ENCODE measurements at regions not wholly inside any gene's neighbourhood (a gene's known extent, or its start where the extent isn't known, plus 50 kb on each side); places are given as distances from the start of the nearest gene placed in this dataset.
A peak's percentile ranks its signal among the peaks of the same experiment; 100 is the strongest.

DNA sequence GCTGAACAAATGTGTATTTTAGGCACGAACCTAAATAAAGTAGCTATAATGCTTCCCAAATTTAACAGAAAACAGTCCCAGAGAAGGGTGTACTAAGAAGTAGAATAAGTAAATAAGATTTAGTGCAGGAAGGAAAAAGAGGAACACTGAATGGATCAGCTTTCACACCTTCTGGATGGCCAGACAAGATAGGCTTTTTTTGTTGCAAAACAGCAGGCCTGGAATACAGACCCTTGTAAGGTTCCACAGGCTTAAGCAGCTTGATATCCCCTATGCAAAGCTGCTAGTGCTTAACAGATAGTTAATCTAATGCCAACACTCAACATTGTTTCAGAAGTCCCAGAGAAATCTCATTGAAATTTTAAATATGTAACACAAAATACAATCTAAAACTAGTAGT is 328.1 kb upstream of the STEAP1 start:
- H4K91ac ChIP-seq (ENCODE audit: low read depth, low read length, poor library complexity) = no peak overlapping the region
- no peak overlapping the region for H3K14ac ChIP-seq (ENCODE audit: low read length)
- no peak overlapping the region for H3K18ac ChIP-seq (ENCODE audit: low read length)
- no peaks in the 10 kb centered on the region for H3K9me3 ChIP-seq (replicated peaks in 1 of 2; ENCODE audit: control insufficient read depth in 2 of 2, insufficient read depth in 1 of 2, low read depth in 1 of 2, low read length in 2 of 2)
- no peaks in the 10 kb centered on the region for H3K27me3 ChIP-seq (ENCODE audit: control insufficient read depth in 3 of 3, insufficient read depth in 3 of 3, low read depth in 1 of 3, low read length in 3 of 3)
- no peak overlapping the region for H2AFZ ChIP-seq (ENCODE audit: low read length)
- H2AK5ac ChIP-seq (ENCODE audit: low read depth, low read length) = no peak overlapping the region
- H2BK5ac ChIP-seq (ENCODE audit: low read length) = no peak overlapping the region
- DNase-seq (ENCODE audit: low spot score) = no peak
- no peak overlapping the region for H3K23ac ChIP-seq (ENCODE audit: low read depth, low read length, poor library complexity)
- H3K9ac ChIP-seq (ENCODE audit: low read depth, low read length, poor library complexity) = no peak overlapping the region
- no peaks in the 10 kb centered on the region for H3K79me1 ChIP-seq (ENCODE audit: low read depth, low read length)
- H3K4me3 ChIP-seq (ENCODE audit: low read length in 2 of 2) = no peak overlapping the region
- H2BK12ac ChIP-seq (ENCODE audit: low read length) = no peak overlapping the region
- H4K8ac ChIP-seq (ENCODE audit: low read depth, low read length) = no peak overlapping the region
- no peaks in the 10 kb centered on the region for H3K4me1 ChIP-seq (ENCODE audit: control insufficient read depth in 2 of 2, insufficient read depth in 1 of 2, low read depth in 1 of 2, low read length in 2 of 2)
- no peak overlapping the region for H3K27ac ChIP-seq (replicated peaks; ENCODE audit: low read length)
- H3K36me3 ChIP-seq (replicated peaks in 1 of 2; ENCODE audit: control insufficient read depth in 2 of 2, insufficient read depth in 2 of 2, low read length in 2 of 2) = no peaks in the 10 kb centered on the region
- no peak overlapping the region for H3K4ac ChIP-seq (ENCODE audit: low read length)
- no peak overlapping the region for H3K4me2 ChIP-seq (ENCODE audit: insufficient read depth, low read length, poor library complexity, severe bottlenecking)
- no CpG with 5 or more reads among the region's 1 CpG for WGBS, 2 donors (ENCODE audit: extremely low coverage in 2 of 2, insufficient read length in 2 of 2, insufficient replicate concordance in 1 of 2)
- H2BK120ac ChIP-seq (ENCODE audit: low read depth, low read length) = no peak overlapping the region
- no peak overlapping the region for H2BK15ac ChIP-seq (ENCODE audit: low read length)

DNA sequence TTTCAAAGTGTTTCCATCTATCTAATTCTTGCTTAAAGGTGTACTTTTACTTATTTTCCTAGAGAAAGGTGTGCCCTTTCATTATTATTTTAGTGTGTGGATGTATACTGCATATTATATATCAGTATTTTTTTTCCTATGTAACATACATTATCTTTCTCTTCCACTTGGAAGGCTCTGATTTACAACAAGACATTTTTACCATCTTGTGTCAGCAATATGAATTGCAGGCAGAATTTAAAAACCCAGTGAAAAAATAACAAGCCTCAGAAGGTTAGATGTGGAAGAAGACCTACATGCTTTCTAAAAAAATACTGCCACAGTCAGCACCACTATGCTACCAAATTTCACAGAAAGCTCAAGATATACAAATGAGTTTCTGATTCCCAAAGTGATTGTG is 327.7 kb upstream of the STEAP1 start:
- DNase-seq (ENCODE audit: low spot score) = no peak
- Histone ChIP-seq H3K14ac (ENCODE audit: low read length) (no peak overlapping the region), H3K79me1 (ENCODE audit: low read depth, low read length) (no peaks in the 10 kb centered on the region), H2BK120ac (ENCODE audit: low read depth, low read length) (no peak overlapping the region), H2AFZ (ENCODE audit: low read length) (no peak overlapping the region), H2BK12ac (ENCODE audit: low read length) (no peak overlapping the region), H3K4me2 (ENCODE audit: insufficient read depth, low read length, poor library complexity, severe bottlenecking) (no peak overlapping the region), H3K36me3 (replicated peaks in 1 of 2; ENCODE audit: control insufficient read depth in 2 of 2, insufficient read depth in 2 of 2, low read length in 2 of 2) (no peaks in the 10 kb centered on the region), H3K4me1 (ENCODE audit: control insufficient read depth in 2 of 2, insufficient read depth in 1 of 2, low read depth in 1 of 2, low read length in 2 of 2) (no peaks in the 10 kb centered on the region), H4K91ac (ENCODE audit: low read depth, low read length, poor library complexity) (no peak overlapping the region), H3K4ac (ENCODE audit: low read length) (no peak overlapping the region), H2AK5ac (ENCODE audit: low read depth, low read length) (no peak overlapping the region), H4K8ac (ENCODE audit: low read depth, low read length) (no peak overlapping the region), H3K27ac (replicated peaks; ENCODE audit: low read length) (no peak overlapping the region), H2BK15ac (ENCODE audit: low read length) (no peak overlapping the region), H3K18ac (ENCODE audit: low read length) (no peak overlapping the region), H3K27me3 (ENCODE audit: control insufficient read depth in 3 of 3, insufficient read depth in 3 of 3, low read depth in 1 of 3, low read length in 3 of 3) (no peaks in the 10 kb centered on the region), H3K23ac (ENCODE audit: low read depth, low read length, poor library complexity) (no peak overlapping the region), H3K9me3 (replicated peaks in 1 of 2; ENCODE audit: control insufficient read depth in 2 of 2, insufficient read depth in 1 of 2, low read depth in 1 of 2, low read length in 2 of 2) (no peaks in the 10 kb centered on the region), H3K9ac (ENCODE audit: low read depth, low read length, poor library complexity) (no peak overlapping the region), H2BK5ac (ENCODE audit: low read length) (no peak overlapping the region), H3K4me3 (ENCODE audit: low read length in 2 of 2) (no peak overlapping the region)

- no peak overlapping the region for H2AK5ac ChIP-seq (ENCODE audit: low read depth, low read length)
- H2BK12ac ChIP-seq (ENCODE audit: low read length) = no peak overlapping the region
- H3K9me3 ChIP-seq (replicated peaks in 1 of 2; ENCODE audit: control insufficient read depth in 2 of 2, insufficient read depth in 1 of 2, low read depth in 1 of 2, low read length in 2 of 2) = no peaks in the 10 kb centered on the region
- no peak overlapping the region for H3K4me3 ChIP-seq (ENCODE audit: low read length in 2 of 2)
- no peaks in the 10 kb centered on the region for H3K36me3 ChIP-seq (replicated peaks in 1 of 2; ENCODE audit: control insufficient read depth in 2 of 2, insufficient read depth in 2 of 2, low read length in 2 of 2)
- no peaks in the 10 kb centered on the region for H3K4me1 ChIP-seq (ENCODE audit: control insufficient read depth in 2 of 2, insufficient read depth in 1 of 2, low read depth in 1 of 2, low read length in 2 of 2)
- H3K14ac ChIP-seq (ENCODE audit: low read length) = no peak overlapping the region
- no CpG with 5 or more reads among the region's 1 CpG for WGBS, 2 donors (ENCODE audit: extremely low coverage in 2 of 2, insufficient read length in 2 of 2, insufficient replicate concordance in 1 of 2)
- H3K18ac ChIP-seq (ENCODE audit: low read length) = no peak overlapping the region
- no peaks in the 10 kb centered on the region for H3K79me1 ChIP-seq (ENCODE audit: low read depth, low read length)
- no peak overlapping the region for H2BK15ac ChIP-seq (ENCODE audit: low read length)
- H4K91ac ChIP-seq (ENCODE audit: low read depth, low read length, poor library complexity) = no peak overlapping the region
- no peak overlapping the region for H2BK5ac ChIP-seq (ENCODE audit: low read length)
- H3K27ac ChIP-seq (replicated peaks; ENCODE audit: low read length) = no peak overlapping the region
- H3K4me2 ChIP-seq (ENCODE audit: insufficient read depth, low read length, poor library complexity, severe bottlenecking) = no peak overlapping the region
- H3K27me3 ChIP-seq (ENCODE audit: control insufficient read depth in 3 of 3, insufficient read depth in 3 of 3, low read depth in 1 of 3, low read length in 3 of 3) = no peaks in the 10 kb centered on the region
- H3K23ac ChIP-seq (ENCODE audit: low read depth, low read length, poor library complexity) = no peak overlapping the region
- H3K9ac ChIP-seq (ENCODE audit: low read depth, low read length, poor library complexity) = no peak overlapping the region
- DNase-seq (ENCODE audit: low spot score) = peak; percentile 44
- H2AFZ ChIP-seq (ENCODE audit: low read length) = peak overlapping the region; percentile 34
- H3K4ac ChIP-seq (ENCODE audit: low read length) = no peak overlapping the region
- H4K8ac ChIP-seq (ENCODE audit: low read depth, low read length) = no peak overlapping the region
- no peak overlapping the region for H2BK120ac ChIP-seq (ENCODE audit: low read depth, low read length)
Measured at GRCh38 chr7:89837515-89837914, 316.8 kb upstream of the STEAP1 start.

GRCh38 chr7:89839329-89839728 is 314.9 kb upstream of the STEAP1 start:
- Histone ChIP-seq H3K4me3 (ENCODE audit: low read length in 2 of 2) (no peak overlapping the region), H2BK15ac (ENCODE audit: low read length) (no peak overlapping the region), H2BK120ac (ENCODE audit: low read depth, low read length) (no peak overlapping the region), H3K23ac (ENCODE audit: low read depth, low read length, poor library complexity) (no peak overlapping the region), H3K27ac (replicated peaks; ENCODE audit: low read length) (no peak overlapping the region), H4K8ac (ENCODE audit: low read depth, low read length) (no peak overlapping the region), H3K14ac (ENCODE audit: low read length) (no peak overlapping the region), H3K4ac (ENCODE audit: low read length) (no peak overlapping the region), H2AFZ (ENCODE audit: low read length) (peak overlapping the region; percentile 66), H3K36me3 (replicated peaks in 1 of 2; ENCODE audit: control insufficient read depth in 2 of 2, insufficient read depth in 2 of 2, low read length in 2 of 2) (no peaks in the 10 kb centered on the region), H3K4me2 (ENCODE audit: insufficient read depth, low read length, poor library complexity, severe bottlenecking) (no peak overlapping the region), H2AK5ac (ENCODE audit: low read depth, low read length) (no peak overlapping the region), H3K4me1 (ENCODE audit: control insufficient read depth in 2 of 2, insufficient read depth in 1 of 2, low read depth in 1 of 2, low read length in 2 of 2) (no peaks in the 10 kb centered on the region), H2BK12ac (ENCODE audit: low read length) (no peak overlapping the region), H3K18ac (ENCODE audit: low read length) (no peak overlapping the region), H3K79me1 (ENCODE audit: low read depth, low read length) (no peaks in the 10 kb centered on the region), H3K27me3 (ENCODE audit: control insufficient read depth in 3 of 3, insufficient read depth in 3 of 3, low read depth in 1 of 3, low read length in 3 of 3) (no peaks in the 10 kb centered on the region), H4K91ac (ENCODE audit: low read depth, low read length, poor library complexity) (no peak overlapping the region), H2BK5ac (ENCODE audit: low read length) (no peak overlapping the region), H3K9ac (ENCODE audit: low read depth, low read length, poor library complexity) (no peak overlapping the region), H3K9me3 (replicated peaks in 1 of 2; ENCODE audit: control insufficient read depth in 2 of 2, insufficient read depth in 1 of 2, low read depth in 1 of 2, low read length in 2 of 2) (no peaks in the 10 kb centered on the region)
- 100% methylated on average over 2 of the region's 3 CpGs; no CpG with 5 or more reads in 1 of the 2 donors for WGBS, 2 donors (ENCODE audit: extremely low coverage in 2 of 2, insufficient read length in 2 of 2, insufficient replicate concordance in 1 of 2)
- no peak for DNase-seq (ENCODE audit: low spot score)

Data from neuronal stem cell (in vitro differentiated cells).